Inferior parietal cortex (tissue), 1 donor: ENCODE measurements at regions not wholly inside any gene's neighbourhood (a gene's known extent, or its start where the extent isn't known, plus 50 kb on each side); places are given as distances from the start of the nearest gene placed in this dataset.

ENCODE experiments used
- DNase-seq: peaks from one replicate; pipeline ENCODE4 v3.0.0-alpha.2; 2016; ENCODE audit errors: extremely low spot score

DNA sequence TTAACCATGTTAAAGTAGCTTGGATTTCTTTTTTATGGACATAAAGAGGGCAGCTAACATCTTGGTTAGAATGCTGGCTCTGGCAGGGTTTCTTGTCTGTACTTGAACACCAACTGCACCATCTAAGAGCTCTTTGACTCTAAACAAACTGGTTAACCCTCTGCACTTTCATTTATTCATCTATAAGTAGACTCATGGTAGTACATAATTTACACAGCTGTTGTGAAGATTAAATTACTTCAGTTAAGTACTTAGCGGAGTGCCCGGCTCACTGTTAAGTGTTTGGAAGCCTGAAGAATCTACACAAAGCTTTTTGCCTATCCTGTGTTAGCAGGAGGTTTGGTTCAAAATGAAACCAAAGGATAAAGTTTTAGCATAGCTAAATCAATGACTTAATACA lies 846.2 kb upstream of the API5 start:
- no peak for DNase-seq

DNA sequence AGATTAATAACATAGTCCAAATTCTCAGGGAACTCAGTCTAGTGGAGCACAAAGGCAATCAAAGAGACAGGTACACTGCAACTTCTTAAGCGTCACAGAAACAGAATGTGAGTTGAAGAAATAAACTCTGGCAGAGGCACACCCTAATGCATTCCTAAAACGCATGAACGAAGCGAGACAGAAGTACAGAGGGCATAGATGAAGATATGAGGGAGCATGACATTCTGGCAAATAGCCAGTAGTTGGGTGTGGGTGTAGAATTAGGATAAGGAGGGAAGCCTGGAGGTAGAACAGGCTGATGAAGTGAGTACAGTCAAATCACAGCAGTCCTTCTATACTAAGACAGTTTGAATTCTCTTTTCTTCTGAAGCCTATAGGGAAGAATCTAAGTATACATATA lies 838.7 kb upstream of the API5 start:
- no peak for DNase-seq

DNA sequence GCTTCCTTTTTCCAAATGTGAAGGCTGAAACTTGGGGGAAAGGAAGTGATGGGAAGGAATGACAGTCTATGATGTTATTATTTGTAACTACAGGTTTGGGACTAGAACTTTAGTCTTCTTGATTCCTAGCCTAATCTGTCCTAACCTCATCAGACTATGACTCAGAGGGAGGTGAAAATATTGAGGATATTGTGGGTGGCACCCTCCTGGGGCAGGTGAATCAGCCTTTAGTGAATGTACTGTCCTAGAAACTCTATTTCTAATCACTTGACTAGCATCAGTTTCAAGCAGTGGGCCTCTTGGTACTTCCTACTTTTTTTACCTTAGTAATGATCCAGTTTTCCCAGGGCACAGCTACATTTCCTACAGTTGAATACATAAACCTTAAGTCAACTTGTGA lies 829.0 kb upstream of the API5 start:
- no peak for DNase-seq

DNA sequence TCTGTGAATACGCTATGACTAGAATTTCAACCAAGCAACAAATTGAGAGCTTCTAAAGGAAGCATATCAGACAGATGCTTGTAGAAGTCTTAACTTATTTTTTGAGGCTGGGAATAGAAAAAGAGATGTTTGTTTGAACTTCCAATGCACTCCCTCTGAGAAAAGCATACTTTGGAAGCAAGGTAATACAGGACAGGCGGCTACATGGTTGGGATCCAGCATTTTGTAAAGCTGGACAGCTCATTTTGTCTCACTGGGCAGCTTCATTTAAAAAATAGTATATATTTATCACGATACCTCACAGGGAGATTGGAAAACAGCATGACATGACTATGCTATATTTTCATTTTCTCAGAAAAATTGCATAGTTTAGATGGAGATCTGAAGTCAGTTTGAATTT lies 821.3 kb upstream of the API5 start:
- DNase-seq: no peak

DNA sequence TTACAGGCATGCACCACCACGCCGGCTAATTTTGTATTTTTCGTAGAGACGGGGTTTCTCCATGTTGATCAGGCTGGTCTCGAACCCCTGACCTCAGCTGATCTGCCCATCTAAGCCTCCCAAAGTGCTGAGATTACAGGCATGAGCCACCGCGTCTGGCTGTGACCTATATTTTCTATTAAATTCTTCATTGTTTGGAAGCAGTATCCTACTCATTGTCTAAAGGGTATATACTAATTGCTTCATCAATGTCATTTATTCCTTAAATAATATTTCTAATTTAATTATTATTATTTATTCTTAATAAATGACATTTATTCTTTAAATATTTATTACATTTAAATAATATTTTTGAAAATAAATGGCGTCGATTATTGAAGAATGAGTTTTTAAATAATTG lies 817.3 kb upstream of the API5 start:
- no peak for DNase-seq

DNA sequence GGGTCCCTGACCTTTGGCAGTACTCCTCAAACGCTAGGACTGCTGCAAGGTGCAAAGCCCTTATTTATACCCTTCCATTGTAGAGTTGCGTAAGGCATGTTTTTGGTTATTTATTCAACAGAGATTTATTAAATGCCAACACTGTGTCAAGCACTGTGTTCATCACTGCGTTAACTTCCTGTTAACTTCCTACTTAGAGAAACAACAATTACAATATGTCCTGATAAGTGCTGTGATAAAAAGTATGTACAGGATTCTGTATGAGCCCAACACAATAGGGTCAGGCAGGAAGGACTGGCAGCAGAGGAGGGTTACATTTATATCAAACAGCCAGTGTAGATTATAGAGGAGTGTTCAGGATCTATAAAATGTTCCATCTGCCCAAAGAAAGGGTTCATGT lies 812.8 kb upstream of the API5 start:
- no peak for DNase-seq

DNA sequence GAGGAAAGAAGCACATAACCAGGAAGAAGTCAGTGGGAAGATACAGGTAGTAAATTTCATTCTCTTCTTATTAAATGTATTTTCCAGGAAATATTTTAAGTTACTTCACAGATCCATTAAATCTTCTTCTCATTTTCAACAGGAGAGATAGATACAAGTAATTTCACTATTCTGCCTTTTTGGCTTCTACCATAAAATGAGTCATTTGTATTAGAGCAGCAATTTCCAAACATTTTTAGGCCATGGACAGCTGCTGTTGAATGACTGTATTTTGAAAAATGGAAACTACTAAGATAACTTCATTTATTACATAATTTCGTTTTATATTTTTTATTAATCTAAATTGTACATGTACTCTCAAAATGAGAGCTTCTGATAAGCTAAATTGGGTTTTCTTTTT lies 809.6 kb upstream of the API5 start:
- DNase-seq: no peak

DNA sequence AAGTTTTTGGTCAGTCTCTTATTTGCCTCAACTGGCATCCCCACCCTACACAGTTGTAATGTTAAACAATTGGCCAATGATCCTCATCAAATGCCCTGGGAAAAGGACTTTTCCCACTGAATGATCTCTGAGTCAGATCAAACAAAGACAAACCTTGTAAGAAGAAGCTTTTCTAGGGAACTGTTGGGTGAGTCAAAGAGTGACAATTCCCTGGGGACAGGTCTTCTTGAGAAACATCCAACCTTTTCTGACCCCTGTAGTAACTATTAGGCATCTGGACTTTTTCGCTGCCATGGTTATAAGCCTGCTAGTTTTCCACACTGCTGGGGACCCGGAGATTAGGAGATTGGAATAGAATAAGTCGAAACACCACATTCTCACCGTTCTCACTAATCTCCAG lies 789.8 kb upstream of the API5 start:
- DNase-seq: no peak

DNA sequence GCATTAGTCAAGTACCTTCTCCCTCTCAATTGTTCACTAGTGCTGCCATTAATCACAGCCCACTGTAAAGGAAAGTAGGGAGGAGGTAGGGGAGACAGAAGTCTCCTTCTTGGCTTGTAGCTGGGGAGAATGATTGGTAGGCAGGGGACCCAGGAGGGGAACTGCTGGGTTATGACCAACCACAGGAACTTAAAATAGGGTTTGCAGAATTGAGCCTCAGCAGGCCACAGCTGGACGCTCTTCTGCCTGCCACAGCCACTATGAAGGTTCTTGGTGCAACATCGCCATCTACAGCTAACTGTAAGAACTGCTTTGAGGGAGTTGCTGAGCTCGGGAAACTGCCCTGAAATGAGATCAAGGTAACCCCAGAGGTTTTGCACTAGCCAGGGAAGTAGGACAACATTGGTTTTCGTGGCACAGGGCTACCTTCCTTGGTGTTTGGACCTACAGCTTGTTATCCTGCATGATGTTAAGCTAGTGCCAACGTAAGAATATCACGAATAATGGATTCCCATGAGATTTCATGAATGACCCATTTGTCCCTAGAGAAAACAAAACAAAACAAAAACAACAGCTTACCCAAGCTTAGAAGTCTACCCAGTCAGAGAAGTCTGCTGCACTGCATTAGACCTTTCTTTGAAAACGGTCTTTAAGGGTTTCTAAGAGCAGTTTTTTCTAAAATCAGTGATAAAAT lies 787.1 kb upstream of the API5 start:
- DNase-seq: peak; percentile 93

DNA sequence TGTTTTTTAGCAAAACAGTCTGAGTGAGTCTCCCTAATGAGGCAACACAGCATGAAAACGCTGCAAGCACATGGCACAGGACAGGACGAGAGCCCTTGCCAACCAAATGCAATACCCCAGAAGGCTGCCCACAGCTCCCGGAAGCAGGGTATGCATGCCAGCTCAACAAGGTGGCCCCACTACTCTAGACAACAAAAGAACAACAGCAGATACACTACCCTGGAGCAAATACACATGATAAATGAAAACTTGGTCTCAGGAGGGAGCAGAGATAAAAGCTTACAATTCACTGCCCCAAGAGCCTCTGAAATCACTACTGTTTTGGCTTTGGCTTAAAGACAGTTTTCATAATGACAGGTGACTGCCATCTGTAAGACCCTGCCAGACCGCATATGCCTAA lies 785.4 kb upstream of the API5 start:
- no peak for DNase-seq

DNA sequence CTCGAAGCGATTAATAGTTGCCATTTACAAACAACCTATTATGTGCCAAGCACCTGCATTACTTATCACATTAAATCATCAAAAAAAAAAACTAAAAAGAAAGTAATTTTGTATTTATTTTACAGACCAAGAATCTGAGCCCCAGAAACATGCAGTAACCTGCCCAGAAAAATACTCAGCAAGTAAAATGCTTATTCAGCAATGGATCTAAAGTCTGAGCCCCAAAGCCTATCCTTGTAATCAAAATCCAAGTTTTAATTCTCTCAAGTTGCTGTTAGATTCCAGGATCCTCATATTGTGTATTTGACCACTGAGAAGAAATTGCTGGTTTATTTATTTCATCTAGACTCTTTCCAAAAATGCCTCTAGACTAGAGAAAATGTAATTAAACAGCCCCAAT lies 783.3 kb upstream of the API5 start:
- DNase-seq: no peak

DNA sequence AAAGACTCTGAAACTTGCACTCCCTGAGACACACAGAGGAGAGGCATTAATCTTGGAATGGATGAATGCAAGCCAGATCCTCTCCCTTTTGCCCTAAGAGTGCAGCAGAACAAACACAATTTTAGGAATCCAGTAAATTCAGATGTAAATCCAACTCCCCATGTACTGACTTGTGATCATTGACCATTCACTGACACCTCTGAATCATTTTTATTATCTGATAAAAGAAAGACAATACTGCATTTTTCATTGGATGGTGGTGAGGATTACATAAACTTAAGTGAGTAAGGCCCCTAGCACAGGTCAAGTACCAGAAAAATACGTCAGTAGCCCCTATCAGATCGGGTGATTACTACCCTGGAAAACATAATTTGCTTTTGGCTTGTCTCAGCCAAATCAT lies 782.9 kb upstream of the API5 start:
- no peak for DNase-seq

DNA sequence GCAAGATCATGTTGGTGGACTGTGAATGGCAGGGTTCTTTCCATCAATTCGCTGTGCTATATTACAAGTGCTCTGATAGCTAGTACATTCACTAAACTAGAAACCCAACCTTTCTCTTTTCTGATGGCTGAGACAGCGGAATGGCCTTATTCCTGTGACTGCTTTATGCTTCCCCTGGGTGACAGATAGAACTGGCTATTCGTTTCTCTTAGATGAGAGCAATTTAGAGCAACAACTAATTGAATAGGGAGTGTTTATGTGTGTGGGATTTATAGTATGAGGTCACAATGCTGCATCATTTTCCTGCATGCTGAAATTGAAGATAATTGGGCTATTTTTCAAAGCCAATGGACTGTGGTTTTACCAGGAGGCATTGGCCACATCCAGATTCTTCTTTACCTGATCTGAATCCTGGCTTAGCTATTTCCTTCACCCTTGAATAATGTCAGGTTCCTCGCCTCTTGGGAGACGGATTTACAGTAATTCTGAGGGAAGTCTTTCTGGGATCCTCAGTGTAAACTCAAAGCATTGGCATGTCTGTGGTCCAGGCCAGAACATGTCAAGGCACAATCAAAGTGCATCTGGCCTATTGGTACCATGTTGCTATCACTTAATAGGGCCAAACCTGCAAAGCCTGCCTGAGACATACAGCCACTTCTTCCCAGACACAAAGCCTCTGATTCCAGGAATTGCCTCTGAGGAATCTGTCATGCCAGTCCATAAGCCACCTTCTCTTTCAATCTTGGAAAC lies 775.0 kb upstream of the API5 start:
- DNase-seq: no peak

DNA sequence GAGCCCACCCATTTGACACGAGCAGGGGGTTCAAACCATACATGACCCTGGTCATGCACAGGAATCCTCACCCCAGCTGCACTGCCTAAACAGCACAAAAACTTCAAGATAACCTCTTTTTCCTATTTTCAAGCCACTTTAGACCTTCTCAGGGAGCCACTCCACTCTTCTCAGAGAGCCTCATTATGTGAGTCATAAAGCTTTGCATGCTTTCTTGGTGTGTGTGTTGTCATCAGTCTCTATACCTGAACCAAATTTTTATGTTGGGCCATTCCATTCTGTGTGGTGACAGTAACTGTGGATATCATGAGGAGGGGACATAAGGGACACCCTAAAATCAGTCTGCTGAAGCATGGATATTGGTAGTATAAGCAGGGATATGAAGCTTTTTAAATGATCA lies 769.5 kb upstream of the API5 start:
- DNase-seq: no peak

DNA sequence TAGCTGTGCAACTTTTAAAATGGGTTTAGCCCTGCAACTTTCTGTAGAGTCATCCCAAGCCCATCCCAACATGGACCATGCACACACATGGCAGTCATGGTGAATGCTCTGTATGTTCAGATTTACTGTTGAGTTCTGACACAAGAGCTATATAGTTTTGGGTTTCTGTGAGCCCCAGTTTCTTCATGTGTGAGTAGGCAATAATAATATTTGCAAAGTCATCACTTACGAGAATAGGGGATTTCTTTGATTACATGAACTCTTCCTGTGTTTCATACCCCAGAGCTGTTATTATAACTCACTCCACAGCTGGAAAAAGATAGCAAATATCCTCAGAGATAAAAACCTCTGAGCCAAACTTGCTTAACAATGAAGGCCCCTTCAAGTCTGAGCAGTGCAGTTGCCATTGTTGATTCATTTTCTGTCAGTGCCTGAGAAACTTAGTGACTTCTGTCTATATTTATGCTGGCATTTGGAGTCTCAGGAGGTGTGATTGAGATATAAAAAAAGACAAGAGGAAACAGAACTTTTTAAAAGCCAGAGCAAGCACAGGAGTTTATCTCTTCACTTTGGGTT lies 767.9 kb upstream of the API5 start:
- DNase-seq: no peak

DNA sequence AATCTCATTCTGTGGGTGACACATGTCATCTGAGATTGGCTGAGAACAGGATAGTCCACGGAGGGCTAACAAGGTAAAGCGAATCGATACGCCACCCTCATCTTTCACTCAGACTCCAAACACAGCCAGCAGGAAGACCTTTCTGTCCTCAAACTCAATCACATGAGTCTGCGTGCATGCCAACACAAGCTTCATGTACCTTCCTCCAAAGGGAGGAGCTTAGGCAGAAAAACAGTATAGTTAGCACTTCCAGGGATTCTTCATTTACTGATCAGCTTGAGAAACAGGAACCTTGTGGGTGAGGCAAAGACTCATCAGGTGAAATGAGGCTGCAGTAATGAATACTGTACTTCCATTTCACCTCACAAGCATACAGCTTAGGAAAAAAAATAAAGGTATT lies 767.1 kb upstream of the API5 start:
- no peak for DNase-seq

DNA sequence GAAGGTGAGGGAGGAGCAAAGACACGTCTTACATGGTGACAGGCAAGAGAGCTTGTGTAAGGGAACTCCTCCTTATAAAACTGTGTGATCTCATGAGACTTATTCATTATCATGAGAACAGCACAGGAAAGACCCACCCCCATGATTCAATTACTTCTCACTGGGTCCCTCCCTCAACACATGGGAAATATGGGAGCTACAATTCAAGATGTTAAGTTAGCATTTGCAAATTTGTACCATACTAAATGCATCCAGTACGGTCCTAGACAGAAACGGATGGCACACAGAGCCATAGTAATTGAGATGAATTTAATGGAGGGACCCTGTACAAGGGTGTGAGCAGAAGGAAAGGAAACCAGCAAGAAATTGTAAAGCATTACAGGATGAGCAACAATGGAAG lies 765.8 kb upstream of the API5 start:
- DNase-seq: no peak

DNA sequence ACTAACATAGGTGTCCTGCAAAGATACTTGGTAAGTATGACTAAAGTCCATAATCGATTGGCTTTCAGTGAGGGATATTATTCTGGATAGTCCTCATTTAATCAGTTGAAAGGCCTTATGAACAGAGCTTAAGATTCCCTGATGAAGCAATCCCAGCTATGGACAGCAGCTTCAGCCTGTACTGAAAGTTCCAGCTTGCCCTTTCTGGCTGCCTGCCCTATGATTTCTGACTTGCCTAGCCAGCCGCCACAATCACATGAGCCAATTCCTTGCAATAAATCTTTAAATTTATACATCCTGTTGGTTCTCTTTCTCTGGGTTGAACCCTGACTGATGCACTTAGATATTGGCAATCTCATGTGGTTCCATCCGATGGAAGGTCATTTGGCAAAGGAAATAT lies 759.0 kb upstream of the API5 start:
- no peak for DNase-seq

DNA sequence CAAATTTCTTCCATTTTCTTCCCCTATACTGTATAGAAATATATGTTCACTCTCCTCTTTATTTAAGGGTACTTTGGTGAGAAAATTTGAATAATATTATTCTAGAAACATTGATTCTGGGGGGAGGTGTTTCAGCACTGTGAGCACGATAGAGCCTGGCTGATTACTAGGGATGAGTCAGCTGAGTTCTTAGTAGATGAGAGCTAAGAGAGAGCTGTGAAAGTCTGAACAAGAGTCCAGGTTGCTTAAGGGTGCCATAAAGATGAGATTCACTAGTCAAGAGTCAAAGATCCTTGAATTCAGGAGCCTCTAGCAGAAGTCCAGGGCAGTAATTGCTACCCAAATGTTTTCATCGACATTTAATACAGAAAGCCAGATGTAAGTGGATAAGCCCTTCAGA lies 756.6 kb upstream of the API5 start:
- DNase-seq: no peak

DNA sequence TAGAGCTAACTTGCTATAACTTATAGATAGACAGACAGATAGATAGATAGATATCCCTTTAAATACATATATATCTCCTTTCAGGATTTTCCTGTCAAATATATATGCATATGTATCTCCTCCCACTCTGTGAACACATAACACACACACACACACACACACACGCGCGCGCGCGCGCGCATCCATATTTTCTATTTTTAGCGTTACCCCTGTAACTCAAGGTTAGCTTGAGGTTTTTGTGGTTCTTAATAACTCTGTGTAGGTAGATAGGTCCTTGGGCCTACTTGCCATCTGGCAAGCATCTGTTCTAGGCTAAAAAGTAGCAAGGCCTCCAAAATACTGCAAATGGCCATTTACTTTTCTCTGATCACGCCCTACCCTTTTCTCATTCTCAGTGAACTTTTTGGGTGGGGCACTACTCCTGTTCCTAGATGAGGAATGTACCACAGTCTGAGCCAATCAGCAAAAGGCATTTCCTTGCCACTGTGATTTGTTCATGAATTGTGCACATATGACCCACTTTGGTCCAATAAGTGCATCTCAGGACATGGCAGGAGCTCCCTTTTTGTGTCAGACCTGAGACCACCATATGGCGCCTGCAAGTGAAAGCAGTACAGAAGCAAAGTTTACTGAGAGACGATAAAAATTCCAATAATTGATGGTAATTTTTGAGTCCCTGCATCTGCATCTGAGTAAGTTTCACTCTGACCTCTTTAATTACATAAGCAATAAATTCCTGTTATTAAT lies 740.5 kb upstream of the API5 start:
- no peak for DNase-seq

DNA sequence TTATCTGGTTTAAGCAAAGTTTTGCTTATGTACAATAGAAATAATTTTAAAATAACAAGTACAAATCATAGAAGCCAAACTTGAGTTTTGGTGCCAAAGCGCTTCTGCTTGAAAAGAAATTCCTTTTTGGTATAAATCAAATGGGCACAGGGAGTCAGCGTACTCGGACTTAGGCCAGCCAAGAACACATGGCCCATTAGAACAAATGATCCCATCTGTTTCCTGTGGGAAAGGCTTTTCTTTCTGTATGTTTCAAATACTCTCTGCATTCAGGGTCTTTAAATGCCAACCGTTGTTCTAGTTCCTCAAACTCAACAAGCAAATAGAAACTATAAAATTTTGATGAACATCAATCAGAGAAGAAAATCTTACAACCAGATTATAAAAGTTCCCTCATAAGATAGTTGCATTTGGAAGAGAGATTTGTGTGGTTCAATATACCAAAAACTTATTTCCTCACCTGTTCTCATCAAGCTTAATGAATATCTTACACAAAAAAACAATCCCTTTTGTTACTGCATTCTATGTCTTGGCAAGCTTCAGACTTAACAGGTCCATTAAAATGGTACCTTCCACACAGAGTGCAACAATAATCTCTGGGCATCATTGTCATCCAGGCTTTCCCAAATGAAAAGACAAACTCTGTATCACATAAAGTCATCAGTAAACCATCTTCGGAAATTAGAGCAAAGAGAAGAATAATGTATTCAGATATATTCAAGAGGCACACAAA lies 739.8 kb upstream of the API5 start:
- no peak for DNase-seq

DNA sequence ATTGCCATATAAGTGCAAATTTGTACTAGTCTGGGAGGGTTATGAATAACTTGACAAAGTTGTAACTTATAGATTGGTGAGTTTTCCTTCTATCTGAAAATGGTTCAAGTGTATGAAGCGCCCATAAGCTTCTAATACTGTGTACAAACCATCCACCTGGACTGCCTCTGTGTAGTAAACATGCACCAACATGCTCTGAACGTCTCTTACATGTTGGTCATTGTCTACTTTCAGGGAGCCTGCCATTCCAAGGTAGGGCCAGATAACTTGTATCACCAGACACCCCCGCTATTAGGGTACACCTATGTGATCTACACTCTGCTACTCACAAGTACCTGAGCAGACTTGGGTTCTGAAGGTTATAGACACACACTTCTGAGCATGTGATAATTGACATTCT lies 735.5 kb upstream of the API5 start:
- DNase-seq: no peak
